ENCODE measurements at regions not wholly inside any gene's neighbourhood (a gene's known extent, or its start where the extent isn't known, plus 50 kb on each side); places are given as distances from the start of the nearest gene placed in this dataset.
"Not testable (repeated sequence)": the region's sequence is repeated elsewhere in the genome, so short reads cannot be mapped to it uniquely, and the experiment has no call there.

DNA sequence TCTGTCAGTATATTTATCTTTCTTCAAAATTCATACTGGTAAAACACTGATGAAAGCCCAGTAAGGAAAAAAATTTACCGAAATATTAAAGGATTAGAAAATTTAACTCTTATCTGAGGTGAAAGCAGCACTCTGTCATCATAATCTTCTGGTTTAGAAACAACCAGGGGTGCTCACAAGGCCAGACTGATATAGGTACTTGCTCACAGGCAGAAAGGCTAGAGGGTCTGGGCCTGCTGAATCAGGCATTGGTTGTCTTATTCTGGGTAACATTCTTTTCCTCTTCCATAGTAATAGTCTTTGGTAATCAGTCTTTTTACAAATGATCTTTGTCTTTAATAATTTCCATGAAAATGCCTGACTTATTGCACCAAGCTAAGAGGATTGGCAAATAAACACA lies 221.4 kb upstream of the TFPI start:
- no peak for DNase-seq (ENCODE audit: extremely low read depth, low read depth, low spot score)

DNA sequence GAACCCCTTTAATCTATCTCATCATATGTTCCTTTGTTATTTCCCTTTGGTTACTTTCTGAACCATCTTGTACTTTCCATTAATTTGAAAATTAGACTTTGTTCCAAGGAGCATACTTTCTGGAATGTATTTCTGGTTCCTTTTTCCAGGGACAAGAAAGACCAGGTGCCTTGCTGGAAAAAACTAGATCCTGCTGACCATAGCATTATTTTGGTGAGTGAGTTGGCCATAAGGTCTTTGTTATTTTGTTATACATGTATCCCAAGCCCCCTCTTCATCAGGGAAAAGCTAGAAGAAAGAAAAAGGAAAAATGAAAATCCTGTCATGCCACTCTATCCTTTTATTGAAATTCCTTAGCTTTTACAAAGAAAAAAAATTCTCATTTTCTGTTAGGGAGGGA lies 228.1 kb upstream of the TFPI start:
- DNase-seq (ENCODE audit: extremely low read depth, low read depth, low spot score) = no peak

DNA sequence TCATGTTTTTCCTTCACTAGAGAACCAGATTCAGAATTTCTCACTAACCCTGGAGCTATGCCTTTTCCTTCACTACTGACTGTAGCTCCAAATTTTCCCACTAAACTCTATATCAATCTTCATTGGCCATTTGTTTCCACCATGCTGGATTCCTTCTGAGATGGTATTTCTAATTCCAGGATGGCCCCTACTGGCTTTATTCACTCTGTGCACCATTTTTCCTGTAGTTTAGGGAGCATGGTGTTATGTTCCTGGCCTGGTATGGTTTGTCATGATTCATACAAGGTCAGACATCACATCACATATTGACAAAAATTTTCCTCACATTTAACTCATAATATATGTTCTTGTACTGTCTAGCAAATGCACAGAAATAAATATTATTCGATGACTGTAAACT lies 229.2 kb upstream of the TFPI start:
- no peak for DNase-seq (ENCODE audit: extremely low read depth, low read depth, low spot score)

DNA sequence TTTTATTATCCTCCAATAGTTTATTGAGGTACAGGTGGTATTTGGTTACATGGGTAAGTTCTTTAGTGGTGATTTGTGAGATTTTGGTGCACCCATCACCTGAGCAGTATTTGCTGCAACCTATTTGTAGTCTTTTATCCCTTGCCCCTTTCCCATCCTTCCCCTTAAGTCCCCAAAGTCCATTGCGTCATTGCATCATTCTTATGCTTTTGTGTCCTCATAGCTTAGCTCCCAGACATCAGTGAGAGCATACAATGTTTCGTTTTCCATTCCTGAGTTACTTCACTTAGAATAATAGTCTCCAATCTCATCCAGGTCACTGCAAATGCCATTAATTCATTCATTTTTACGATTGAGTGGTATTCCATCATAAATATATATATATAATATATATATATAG lies 229.9 kb upstream of the TFPI start:
- not testable (repeated sequence) for DNase-seq (ENCODE audit: extremely low read depth, low read depth, low spot score)

DNA sequence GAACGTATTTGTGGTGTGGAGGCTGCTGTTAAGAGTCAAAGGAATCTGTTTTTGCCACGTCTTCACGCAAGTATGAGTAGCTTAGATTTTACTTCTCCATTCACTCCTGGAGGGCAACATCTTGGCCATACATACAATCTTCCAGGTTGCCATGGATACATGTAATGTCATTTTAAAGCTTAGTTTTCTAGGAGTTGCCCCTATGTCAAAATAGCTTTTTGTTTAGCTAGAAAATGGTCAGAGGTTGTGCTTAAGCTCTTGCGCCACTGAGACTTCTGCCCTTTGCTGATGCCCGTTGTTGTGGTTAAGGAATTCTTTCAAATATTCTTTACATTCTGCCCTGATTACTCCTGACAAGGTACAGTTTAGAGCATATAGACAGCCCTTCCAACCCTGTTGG lies 245.4 kb upstream of the TFPI start:
- DNase-seq (ENCODE audit: extremely low read depth, low read depth, low spot score) = no peak

DNA sequence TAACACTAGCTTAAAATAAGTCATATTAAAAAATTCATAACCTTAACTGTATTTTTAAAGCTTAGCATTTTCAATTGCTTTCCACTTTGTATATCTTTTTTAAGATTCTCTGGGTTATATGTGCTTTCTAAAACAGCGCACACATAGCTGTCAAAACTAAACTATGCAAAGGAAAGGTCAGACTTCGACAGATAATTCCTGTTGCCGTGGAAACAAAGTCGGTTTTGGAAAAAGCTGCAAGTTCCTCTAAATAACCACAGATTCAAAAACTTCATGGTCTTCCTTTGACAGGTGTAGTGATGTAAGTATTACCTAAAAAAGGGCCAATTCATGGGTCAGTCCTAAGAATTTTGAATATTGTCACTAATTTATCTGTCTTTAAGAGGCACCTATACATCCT lies 249.6 kb upstream of the TFPI start:
- no peak for DNase-seq (ENCODE audit: extremely low read depth, low read depth, low spot score)

DNA sequence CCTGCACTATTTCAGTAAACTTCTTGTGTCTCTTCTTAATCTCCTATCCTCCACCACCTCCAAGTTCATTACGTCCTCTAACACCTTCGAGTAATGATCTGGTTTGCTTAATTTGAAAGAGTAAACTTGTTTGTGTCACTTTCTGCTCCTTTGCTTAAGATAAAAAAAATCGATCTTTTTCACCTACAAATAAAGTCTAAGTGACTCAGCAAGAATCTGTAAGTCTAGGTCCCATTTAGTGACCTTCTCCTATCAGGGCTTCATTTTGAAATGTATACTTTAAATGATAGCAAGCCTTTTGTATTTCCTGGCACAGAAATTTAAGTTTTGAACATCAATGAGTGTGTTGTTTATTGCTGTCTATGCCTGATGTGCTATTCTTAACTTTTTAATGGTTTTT lies 260.9 kb upstream of the TFPI start:
- DNase-seq (ENCODE audit: extremely low read depth, low read depth, low spot score) = no peak

DNA sequence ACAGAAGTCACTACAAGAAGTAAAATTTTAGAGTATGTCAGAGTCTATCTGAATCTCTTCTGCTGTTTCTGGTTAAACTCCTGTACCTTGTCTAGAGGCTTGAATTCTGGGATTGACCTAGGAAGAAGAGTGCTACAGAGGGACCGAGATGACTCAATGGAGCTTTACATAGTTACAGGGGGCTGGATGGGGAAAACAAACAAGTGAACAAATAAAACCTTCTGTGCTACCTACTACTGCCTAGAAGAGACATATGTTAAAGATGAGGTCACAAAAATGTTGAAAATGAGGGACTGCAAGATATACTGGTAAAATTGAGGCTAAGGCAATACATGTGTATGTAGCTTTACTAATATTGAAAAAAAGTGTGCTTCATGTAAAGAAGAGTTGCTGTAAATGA lies 265.4 kb upstream of the TFPI start:
- no peak for DNase-seq (ENCODE audit: extremely low read depth, low read depth, low spot score)

DNA sequence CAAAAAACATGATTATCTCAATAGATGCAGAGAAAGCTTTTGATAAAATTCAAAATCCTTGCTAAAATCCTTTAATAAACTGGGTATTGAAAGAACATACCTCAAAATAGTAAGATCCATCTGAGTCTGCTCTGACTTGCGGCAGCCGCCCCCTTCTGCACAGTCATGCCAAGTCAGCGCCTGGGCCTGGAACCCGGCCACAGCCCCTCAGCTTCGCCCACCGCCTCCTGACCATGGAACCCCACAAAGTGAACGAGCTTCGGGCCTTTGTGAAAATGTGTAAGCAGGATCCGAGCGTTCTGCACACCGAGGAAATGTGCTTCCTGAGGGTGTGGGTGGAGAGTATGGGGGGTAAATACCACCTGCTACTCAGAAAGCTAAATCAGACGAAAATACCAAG lies 270.9 kb upstream of the TFPI start:
- no peak for DNase-seq (ENCODE audit: extremely low read depth, low read depth, low spot score)

DNA sequence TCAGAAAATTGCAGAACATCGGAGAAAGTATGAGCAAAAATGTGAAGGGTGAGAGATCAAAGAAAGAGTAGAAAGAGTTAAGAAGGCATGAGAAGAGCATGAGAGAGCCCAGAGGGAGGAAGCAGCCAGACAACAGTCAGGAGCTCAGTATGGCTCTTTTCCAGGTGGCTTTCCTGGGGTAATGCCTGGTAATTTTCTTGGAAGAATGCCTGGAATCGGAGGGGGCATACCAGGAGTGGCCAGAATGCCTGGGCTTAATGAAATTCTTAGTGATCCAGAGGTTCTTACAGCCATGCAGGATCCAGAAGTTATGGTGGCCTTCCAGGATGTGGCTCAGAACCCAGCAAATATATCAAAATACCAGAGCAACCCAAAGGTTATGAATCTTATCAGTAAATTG lies 271.8 kb upstream of the TFPI start:
- DNase-seq (ENCODE audit: extremely low read depth, low read depth, low spot score) = no peak

DNA sequence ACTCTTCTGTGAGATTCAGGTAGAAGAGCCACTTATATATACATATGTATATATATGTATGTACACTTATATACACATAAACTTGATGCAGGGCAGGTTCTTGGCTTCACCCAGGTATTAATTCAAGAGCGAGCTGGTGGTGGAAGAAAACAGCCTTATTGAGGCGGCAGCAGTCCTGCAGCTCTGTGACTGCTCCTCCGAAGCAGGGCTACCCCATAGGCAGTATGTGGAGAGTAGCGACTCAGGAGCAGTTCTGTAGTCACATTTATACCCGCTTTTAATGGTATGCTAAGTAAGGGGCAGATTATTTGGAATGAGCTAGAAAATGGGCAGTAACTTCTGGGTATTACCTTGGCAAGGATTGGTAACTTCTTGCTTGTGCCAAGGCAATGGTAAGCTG lies 280.6 kb upstream of the TFPI start:
- no peak for DNase-seq (ENCODE audit: extremely low read depth, low read depth, low spot score)

DNA sequence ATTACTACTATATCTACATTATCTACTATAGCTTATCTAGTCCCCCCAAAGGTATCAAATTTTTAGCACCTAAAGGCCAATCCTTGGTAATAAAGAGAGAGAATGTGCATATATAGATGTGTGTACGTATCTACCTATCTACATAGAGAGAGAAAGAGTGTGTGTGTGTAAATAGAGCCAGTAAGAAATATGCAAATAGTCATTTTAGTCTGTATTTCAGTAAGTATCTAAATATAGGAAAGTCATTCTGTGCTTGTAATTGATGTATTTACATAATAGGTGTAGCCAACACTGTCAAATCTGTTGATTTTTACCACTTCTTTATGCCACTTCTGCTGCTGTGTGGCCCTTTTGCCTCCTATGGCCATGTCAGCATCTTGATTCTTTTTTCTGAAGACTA lies 284.5 kb upstream of the TFPI start:
- no peak for DNase-seq (ENCODE audit: extremely low read depth, low read depth, low spot score)

DNA sequence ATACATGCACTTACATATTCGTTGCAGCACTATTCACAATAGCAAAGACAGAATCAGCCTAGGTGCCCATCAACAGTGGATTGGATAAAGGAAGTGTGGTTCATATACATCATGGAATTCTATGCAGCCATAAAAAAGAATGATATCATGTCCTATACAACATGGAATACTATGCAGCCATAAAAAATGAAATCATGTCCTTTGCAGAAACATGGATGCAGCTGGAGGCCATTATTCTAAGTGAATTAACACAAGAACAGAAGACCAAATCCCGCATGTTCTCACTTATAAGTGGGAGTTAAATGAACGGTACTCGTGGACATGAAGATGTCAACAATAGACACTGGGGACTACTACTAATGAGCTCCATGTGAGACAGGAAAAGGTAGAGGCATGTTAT lies 288.1 kb upstream of the TFPI start:
- DNase-seq (ENCODE audit: extremely low read depth, low read depth, low spot score) = no peak

DNA sequence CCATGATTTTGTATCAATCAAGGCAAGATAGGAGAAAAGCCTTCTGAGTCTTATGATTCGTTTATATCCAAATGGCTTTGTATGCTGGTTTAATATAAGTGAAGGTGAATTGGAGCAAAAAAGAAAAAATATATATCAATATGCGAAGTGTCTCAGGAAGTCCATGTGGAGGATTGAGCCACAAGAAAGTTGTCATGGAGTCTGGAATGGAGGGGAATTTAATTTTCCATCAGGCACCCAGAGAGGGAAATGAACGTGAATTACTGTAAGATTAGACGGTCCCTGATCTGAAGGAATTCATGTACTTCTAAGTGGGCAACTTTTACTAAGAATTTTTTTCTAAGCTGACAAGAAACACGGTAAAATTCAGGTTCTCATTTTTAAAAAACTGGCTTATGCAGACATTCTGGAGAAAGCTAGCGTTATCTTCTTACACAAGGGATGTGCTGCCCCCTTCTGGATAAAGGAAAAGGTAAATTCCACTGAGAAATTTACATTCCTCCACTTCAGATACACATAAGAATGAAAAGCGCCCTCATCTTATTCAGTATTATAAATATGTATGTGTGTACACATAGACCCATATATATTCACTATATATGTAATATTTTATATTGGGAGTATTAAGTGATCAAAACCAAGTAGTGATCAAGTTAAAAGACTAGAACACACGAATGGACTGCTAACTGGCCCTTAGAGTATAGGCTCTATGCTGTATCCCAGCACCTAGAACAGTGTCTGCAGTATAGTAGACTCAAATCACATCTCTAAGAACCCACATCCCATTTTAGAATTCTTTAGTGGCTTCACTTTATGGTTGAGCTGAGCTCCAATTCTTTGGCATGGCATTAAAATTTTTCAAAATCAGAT lies 289.0 kb upstream of the TFPI start:
- DNase-seq (ENCODE audit: extremely low read depth, low read depth, low spot score) = peak; percentile 37

DNA sequence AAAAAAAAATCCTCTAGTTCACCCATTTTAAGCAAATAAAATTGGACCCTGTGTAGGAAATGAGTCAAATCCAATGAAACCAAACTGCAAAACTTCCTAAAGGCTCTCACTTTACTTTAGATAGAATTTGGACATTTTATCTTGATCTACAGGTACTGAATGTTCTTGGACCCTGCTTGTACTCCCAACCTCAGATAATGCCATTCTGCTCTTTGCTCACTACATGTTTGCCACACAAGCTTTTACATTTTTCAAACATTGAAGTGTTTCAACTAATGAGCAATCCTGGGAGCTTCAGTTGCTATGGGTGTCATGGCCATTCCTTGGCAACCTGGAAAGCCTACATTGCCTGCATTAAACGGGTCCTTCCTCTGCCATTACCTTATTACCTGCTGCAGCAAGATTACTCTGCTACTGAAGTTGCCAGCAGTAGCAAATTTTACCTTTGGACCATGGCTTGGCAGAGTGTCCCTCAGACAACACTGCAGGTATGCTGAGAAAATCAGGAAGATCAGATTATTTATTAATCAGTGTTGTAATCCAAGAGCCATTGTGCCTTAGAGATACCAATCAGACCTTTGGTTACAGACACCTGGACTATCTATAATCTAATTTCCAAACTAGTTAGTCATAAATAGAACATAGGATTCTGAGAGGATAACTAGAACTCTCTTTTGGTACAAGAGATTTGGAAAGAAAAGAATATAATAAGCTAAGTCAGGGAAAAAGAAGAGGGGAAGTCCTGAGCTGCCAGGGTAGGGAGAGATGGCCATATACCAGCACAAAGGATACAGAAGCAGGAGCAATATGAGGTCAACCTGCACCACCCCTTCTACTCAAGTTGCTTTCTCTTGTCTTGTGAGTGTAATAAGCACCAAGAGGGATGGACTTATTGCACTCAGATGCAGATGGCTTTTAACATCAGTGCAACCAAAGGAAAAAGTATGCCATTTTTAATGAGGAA lies 293.3 kb upstream of the TFPI start:
- DNase-seq (ENCODE audit: extremely low read depth, low read depth, low spot score) = no peak

DNA sequence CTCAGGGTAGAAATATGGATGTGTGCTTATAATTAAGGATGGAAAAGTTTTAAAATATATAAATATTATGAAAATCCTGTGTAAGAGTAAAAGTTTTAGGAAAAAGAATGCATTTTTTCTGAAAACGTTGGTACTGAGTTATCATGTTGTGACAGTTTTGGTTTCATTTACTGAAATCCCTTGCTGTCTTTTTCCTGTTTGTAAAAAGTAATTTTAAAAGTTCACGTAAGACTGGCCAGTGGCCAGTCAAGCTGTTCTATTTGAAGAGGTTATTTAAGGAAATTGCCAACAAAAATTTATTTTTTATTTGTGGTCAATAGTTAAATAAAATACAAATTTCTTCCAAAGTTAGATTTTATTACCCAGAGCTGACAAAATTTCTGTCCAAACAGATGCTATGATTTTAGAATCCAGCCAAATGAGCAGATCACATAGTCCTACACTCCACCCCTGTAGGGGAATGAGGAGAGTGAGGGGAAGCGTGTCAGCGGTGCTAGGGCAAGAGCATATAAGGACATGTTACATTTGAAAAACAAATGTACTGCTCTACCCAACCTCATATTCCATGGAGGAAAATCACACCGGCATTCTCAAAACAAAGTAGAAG lies 297.8 kb upstream of the TFPI start:
- DNase-seq (ENCODE audit: extremely low read depth, low read depth, low spot score) = no peak

DNA sequence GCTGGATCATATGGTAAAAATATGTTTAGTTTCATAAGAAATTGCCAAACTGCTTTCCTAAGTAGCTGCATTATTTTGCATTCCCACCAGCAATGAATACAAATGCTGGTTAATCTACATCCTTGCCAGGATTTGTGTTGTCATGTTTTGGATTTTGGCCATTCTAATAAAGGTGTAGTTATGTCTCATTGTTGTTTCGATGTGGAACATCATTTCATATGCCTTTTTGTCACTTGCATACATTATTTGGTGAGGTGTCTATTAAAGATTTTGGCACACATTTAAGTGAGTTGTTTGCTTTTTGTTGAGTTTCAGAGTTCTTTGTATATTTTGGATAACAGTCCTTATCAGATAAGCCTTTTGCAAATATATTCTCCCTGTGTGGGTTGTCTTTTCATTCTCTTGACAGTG lies 299.2 kb upstream of the TFPI start:
- DNase-seq (ENCODE audit: extremely low read depth, low read depth, low spot score) = no peak

DNA sequence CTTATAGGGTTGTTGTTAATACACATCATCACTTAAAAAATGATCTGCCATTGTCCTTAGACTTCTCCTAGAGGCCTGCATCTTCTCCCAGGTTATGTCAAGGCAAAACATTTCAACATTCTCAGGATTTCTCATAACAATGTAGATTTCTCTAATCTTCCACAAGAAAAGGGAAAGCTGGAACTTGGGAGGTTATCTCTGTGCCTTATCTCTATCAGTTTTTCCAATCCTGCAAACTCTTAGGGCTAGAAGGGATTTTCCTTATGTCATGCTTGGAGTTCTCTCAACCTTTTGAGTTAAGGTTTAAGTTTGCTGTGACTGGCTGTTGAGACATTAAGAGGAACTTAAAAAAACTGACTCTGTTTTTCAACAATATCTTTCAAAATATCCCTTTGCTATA lies 300.6 kb upstream of the TFPI start:
- DNase-seq (ENCODE audit: extremely low read depth, low read depth, low spot score) = no peak

DNA sequence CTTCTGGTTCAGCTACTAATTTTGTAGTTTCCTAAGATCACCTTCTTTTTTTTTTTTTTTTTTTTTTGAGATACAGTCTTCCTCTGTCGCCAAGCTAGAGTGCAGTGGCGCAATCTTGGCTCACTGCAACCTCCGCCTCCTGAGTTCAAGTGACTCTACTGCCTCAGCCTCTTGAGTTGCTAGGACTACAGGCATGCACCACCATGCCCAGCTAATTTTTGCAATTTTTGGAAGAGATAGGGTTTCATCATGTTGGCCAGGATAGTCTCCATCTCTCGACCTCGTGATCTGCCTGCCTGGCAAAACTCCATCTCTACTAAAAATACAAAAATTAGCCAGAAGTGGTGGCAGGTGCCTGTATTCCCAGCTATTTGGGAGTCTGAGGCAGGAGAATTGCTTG lies 301.5 kb upstream of the TFPI start:
- no peak for DNase-seq (ENCODE audit: extremely low read depth, low read depth, low spot score)

DNA sequence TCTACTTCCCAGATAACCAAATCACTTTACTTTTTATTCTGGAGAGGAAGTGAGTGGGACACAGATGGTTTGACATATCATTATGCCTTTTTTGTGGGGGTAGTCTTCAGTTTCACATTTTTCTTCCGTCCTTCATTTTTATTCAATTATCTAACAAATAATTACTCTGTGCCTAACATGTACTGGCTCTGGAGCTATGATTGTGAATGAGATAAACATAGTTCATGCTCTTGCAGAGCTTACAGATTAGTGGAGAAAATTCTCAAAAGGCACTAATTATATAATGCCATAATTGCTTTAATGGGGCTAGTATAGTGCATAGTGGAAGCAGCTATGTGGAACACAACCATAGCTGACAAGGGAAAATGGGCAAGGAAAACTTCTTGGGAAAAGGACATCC lies 303.6 kb upstream of the TFPI start:
- no peak for DNase-seq (ENCODE audit: extremely low read depth, low read depth, low spot score)

DNA sequence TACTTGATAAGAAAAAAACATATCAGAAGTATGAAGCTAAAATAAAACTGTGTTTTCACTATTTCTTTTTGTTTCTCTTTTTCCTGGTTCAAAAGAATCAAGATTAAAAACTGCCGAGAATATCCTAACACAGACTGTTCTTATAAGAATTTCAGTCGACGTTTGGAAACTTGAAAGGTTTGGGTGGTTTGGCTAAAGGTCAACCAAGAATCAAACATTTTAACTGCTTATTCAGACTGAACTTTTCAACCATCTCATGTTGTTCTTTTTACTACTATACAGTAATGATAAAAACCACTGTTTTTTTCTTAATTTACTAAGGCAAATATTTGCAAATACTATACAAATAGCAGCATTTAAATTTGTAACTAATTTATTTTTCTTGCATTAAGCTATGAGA lies 308.5 kb upstream of the TFPI start:
- DNase-seq (ENCODE audit: extremely low read depth, low read depth, low spot score) = no peak

DNA sequence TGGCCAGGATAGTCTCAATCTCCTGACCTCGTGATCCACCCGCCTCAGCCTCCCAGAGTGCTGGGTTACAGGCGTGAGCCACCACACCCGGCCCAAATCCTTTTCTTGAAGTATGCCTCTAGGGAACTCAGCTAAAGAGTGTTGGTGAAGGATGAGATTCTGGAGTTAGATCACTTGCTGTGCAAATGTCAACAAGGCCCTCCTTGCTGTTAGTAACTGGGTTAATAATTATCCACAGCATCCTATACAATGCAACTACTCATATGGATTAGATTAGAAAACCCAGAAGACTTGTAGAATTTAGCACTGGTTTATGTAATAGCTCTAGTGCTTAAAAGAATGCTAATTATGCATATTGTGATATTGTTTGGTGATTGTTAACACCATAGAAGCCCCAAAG lies 310.8 kb upstream of the TFPI start:
- DNase-seq (ENCODE audit: extremely low read depth, low read depth, low spot score) = no peak
